ENCODE measurements at regions not wholly inside any gene's neighbourhood (a gene's known extent, or its start where the extent isn't known, plus 50 kb on each side); places are given as distances from the start of the nearest gene placed in this dataset.
"Not testable (repeated sequence)": the region's sequence is repeated elsewhere in the genome, so short reads cannot be mapped to it uniquely, and the experiment has no call there.

DNA sequence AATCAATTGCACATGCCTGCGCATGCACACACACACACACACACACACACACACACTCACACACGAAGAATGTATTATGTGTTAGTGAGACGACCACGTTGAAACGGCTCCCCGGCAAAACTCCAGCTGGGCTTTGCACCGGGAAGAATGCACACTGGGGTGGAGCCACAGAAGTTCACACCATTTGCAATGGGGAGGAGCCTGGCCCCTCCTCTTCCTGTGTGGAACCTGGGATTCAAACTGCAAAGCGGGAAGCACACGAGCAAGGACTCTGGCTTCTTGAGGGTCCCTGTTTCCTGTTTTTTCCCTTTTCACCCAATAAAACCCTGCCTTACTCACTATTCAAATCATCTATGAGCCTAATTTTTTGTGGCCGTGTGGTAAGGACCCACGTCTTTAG lies 304.0 kb upstream of the TMEFF2 start:
- peaks cover 14% of the 10 kb centered on the region for H3K4me1 ChIP-seq (ENCODE audit: insufficient read depth, poor library complexity, severe bottlenecking)
- no peak for ATAC-seq (ENCODE audit: low read depth)
- no peaks in the 10 kb centered on the region for H3K27me3 ChIP-seq (ENCODE audit: insufficient read depth, poor library complexity, severe bottlenecking)
- H3K36me3 ChIP-seq (ENCODE audit: low read depth): no peaks in the 10 kb centered on the region
- H3K27ac ChIP-seq (ENCODE audit: poor library complexity, severe bottlenecking): no peak overlapping the region
- no peaks in the 10 kb centered on the region for H3K9me3 ChIP-seq (ENCODE audit: severe bottlenecking)
- TF ChIP-seq, protein P1, sequence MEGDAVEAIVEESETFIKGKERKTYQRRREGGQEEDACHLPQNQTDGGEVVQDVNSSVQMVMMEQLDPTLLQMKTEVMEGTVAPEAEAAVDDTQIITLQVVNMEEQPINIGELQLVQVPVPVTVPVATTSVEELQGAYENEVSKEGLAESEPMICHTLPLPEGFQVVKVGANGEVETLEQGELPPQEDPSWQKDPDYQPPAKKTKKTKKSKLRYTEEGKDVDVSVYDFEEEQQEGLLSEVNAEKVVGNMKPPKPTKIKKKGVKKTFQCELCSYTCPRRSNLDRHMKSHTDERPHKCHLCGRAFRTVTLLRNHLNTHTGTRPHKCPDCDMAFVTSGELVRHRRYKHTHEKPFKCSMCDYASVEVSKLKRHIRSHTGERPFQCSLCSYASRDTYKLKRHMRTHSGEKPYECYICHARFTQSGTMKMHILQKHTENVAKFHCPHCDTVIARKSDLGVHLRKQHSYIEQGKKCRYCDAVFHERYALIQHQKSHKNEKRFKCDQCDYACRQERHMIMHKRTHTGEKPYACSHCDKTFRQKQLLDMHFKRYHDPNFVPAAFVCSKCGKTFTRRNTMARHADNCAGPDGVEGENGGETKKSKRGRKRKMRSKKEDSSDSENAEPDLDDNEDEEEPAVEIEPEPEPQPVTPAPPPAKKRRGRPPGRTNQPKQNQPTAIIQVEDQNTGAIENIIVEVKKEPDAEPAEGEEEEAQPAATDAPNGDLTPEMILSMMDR (IDR thresholded peaks at IDR 0.05; ENCODE audit: poor library complexity, severe bottlenecking): no peak
- no peak overlapping the region for H3K4me3 ChIP-seq (ENCODE audit: severe bottlenecking)
- no peak for DNase-seq (ENCODE audit: low spot score)

DNA sequence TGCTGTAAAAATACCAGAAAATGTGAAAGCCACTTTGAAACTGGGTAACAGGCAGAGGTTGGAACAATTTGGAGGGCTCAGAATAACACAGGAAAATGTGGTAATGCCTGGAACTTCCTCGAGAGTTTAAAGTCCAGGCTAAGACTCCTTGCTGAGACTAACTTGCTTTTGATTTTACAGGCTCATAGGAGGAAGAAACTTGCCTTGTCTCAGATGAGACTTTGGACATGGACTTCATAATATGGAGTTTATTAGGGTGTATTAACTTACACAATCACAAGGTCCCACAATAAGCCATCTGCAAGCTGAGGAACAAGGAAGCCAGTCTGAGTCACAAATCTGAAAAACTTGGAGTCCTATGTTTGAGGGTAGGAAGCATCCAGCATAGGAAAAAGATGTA lies 293.4 kb upstream of the TMEFF2 start:
- H3K27ac ChIP-seq (ENCODE audit: poor library complexity, severe bottlenecking); DNase-seq (ENCODE audit: low spot score); ATAC-seq (ENCODE audit: low read depth); H3K9me3 ChIP-seq (ENCODE audit: severe bottlenecking); H3K4me3 ChIP-seq (ENCODE audit: severe bottlenecking); H3K4me1 ChIP-seq (ENCODE audit: insufficient read depth, poor library complexity, severe bottlenecking); H3K27me3 ChIP-seq (ENCODE audit: insufficient read depth, poor library complexity, severe bottlenecking); H3K36me3 ChIP-seq (ENCODE audit: low read depth): not testable (repeated sequence)

DNA sequence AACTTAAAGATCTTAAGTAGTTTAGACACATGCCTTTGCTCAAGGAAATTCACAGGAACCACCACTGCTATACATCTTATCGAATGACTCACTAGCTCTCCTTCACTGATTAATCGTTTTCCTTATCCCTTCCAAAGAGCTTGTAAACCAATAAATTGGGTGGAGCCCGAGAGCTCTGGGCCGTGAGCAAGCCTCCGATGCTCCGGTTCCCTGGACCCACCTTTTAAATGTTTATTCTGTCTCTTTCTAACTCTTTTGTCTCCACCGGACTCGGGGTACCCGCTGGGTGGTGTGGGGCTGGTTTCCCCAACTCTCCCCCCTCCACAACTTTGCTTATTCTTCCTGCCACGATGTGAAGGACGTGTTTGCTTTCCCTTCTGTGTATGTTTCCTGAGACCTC lies 292.9 kb upstream of the TMEFF2 start:
- no peak for ATAC-seq (ENCODE audit: low read depth)
- Histone ChIP-seq H3K27me3 (ENCODE audit: insufficient read depth, poor library complexity, severe bottlenecking) (no peaks in the 10 kb centered on the region), H3K4me3 (ENCODE audit: severe bottlenecking) (no peak overlapping the region), H3K9me3 (ENCODE audit: severe bottlenecking) (no peaks in the 10 kb centered on the region), H3K36me3 (ENCODE audit: low read depth) (no peaks in the 10 kb centered on the region), H3K27ac (ENCODE audit: poor library complexity, severe bottlenecking) (no peak overlapping the region), H3K4me1 (ENCODE audit: insufficient read depth, poor library complexity, severe bottlenecking) (no peaks in the 10 kb centered on the region)
- TF ChIP-seq, protein P1 (IDR thresholded peaks at IDR 0.05; ENCODE audit: poor library complexity, severe bottlenecking): no peak
- DNase-seq (ENCODE audit: low spot score): no peak

DNA sequence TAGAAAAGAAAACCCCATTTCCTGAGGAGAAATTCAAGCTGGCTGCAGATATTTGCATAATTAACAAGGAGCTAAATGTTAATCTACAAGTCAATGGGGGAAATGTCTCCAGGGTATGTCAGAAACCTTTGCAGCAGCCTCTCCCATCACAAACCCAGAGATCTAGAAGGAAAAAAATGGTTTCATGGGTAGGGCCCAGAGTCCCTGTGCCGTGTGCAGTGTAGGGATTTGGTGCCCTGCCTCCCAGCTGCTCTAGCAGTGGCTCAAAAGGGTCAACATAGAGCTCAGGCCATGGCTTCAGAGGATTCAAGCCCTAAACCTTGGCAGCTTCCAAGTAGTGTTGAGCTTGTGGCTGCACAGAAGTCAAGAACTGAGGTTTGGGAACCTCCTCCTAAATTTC lies 290.2 kb upstream of the TMEFF2 start:
- H3K27ac ChIP-seq (ENCODE audit: poor library complexity, severe bottlenecking): no peak overlapping the region
- H3K9me3 ChIP-seq (ENCODE audit: severe bottlenecking): no peaks in the 10 kb centered on the region
- no peak overlapping the region for H3K4me3 ChIP-seq (ENCODE audit: severe bottlenecking)
- TF ChIP-seq, protein P1 (IDR thresholded peaks at IDR 0.05; ENCODE audit: poor library complexity, severe bottlenecking): no peak
- H3K4me1 ChIP-seq (ENCODE audit: insufficient read depth, poor library complexity, severe bottlenecking): no peaks in the 10 kb centered on the region
- no peak for DNase-seq (ENCODE audit: low spot score)
- H3K27me3 ChIP-seq (ENCODE audit: insufficient read depth, poor library complexity, severe bottlenecking): no peaks in the 10 kb centered on the region
- H3K36me3 ChIP-seq (ENCODE audit: low read depth): no peaks in the 10 kb centered on the region
- no peak for ATAC-seq (ENCODE audit: low read depth)

DNA sequence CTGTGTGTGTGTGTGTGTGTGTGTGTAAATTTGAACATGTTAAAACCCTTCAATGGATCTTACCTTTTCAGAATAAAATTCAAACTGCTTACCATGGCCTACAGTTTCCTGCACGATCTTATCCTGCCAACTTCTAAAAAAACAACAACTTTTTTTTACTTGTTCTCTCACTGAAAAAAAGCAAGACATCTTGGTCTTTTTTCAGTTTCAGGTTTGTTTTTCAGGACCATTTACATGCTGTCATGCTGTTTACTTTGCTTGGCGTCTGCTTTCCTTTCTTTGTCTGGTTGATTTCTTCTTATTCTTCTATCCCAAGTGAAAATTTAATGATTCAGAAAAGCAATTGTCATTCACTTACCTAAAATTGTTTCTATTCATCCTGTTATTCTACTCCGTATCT lies 286.3 kb upstream of the TMEFF2 start:
- Histone ChIP-seq H3K4me1 (ENCODE audit: insufficient read depth, poor library complexity, severe bottlenecking) (no peaks in the 10 kb centered on the region), H3K9me3 (ENCODE audit: severe bottlenecking) (no peaks in the 10 kb centered on the region), H3K36me3 (ENCODE audit: low read depth) (no peaks in the 10 kb centered on the region), H3K27ac (ENCODE audit: poor library complexity, severe bottlenecking) (no peak overlapping the region), H3K4me3 (ENCODE audit: severe bottlenecking) (no peak overlapping the region), H3K27me3 (ENCODE audit: insufficient read depth, poor library complexity, severe bottlenecking) (no peaks in the 10 kb centered on the region)
- no peak for DNase-seq (ENCODE audit: low spot score)
- ATAC-seq (ENCODE audit: low read depth): no peak
- TF ChIP-seq, protein P1 (IDR thresholded peaks at IDR 0.05; ENCODE audit: poor library complexity, severe bottlenecking): no peak
